HG02798 (cell line): ENCODE measurements at regions not wholly inside any gene's neighbourhood (a gene's known extent, or its start where the extent isn't known, plus 50 kb on each side); places are given as distances from the start of the nearest gene placed in this dataset.
"Not testable (repeated sequence)": the region's sequence is repeated elsewhere in the genome, so short reads cannot be mapped to it uniquely, and the experiment has no call there.

Experiments used
- ATAC-seq: cut with Tn5 transposase; IDR thresholded peaks from one replicate; pipeline ENCODE4 v1.9.1; 2021; ENCODE audit warnings: mild to moderate bottlenecking; ENCODE audit not compliant: unreplicated experiment, poor library complexity

- ATAC-seq, result no peak
Measured at GRCh38 chr5:57745700-57746651, 263.4 kb upstream of the ACTBL2 start.

DNA sequence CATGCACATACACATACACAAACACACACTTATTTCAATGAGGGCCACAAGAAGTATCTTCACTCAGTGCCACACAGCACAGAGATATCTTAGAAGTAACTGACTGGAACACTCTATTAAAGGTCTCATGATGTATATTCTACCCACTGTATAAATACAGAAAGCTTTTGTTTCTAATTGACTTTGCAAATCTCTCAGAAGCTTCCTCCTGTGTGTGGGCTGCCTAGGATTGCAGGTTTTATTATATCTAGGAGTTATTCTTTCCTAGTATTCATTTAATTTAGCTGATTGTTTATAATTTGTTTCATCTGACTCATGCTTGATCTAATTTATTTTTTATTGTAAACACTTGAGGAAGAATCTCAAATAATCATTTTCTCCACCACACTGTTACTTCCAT is 262.4 kb upstream of the ACTBL2 start:
- no peak for ATAC-seq

DNA sequence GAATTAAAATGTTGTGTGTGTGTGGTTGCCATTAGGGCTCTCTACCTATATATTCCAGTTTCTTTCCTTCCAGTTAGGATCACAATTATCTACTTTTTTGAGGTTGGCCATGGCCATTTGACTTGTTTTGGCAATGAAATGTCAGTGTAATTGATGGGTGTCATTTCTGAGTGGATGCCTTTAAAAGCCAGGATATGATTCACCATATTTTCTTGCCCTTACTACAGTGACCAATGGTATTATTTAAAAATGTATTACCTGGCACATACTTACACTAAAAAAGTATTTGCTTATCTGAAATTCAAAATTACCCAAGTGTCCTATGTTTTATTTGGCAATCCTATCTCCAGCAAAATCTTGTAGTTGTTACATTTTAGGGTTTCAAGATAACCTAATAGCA is 258.7 kb upstream of the ACTBL2 start:
- no peak for ATAC-seq

DNA sequence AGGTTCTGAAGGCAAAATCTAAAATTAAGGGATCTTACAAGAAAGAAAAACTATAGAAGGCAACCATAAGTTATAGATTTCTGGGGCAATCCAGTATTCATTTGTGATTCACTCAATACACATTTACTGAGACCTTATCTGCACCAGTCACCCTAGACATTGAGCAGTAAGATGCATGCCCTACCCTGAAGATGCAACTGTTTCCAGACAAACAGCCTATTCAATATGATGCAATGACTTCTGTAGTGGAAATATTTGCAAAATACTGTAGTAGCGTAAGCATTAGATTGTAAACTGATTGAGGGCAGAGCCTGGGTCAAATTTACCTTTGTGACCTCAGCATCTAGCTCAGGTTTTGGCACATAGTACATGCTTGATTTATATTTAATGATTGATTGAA is 256.2 kb upstream of the ACTBL2 start:
- no peak for ATAC-seq

GRCh38 chr5:57738301-57738700 is 255.7 kb upstream of the ACTBL2 start:
- ATAC-seq, result no peak

- no peak for ATAC-seq
Measured at GRCh38 chr5:57736716-57737115, 254.1 kb upstream of the ACTBL2 start.

DNA sequence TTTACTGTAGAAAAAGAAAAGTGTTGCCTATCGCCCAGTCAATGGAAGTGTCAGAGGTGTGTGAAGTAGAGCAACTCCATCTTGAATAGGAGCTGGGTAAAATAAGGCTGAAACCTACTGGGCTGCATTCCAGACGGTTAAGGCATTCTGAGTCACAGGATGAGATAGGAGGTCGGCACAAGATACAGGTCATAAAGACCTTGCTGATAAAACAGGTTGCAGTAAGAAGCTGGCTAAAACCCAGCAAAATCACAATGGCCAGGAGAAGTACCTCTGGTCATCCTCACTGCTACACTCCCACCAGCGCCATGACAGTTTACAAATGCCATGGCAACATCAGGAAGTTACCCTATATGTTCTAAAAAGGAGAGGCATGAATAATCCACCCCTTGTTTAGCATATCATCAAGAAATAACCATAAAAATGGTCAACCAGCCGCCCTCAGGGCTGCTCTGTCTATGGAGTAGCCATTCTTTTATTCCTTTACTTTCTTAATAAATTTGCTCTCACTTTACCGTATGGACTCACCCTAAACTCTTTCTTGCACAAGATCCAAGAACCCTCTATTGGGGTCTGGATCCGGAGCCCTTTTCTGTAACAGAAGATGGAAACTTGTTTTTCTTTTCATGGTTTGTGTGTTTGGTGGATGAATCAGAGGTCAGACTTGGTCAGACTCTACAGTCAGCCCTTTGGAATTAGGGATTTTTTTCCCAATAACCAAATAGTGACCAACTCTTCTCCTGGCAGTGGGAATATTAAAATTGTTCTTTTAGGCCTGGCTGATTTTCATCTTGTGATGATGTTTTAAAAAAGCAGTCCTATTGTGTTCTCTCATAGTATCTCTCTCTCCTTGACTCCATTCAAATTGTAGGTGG is 252.9 kb upstream of the ACTBL2 start:
- not testable (repeated sequence) for ATAC-seq

DNA sequence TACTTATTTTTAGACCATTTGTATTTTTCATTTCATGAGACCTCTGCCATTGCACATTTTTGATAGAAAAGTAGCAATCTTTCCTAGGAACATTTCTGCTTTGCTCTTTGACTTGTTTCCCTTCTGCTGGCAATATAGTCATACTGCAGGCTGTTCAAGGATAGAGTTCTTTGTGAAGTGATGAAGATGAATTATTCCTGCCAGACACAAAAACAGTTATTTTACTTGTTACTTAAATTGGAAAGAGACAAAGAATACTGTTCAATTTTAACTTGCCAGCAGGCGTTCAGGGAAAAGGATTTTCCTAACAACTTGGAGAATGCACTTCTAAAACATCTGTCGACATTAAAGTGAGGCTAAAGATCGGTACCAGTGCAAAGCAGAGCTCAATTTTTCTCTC is 251.7 kb upstream of the ACTBL2 start:
- no peak for ATAC-seq

- ATAC-seq, result no peak
Measured at GRCh38 chr5:57727591-57727990, 245.0 kb upstream of the ACTBL2 start.

GRCh38 chr5:57725658-57726504 is 243.3 kb upstream of the ACTBL2 start:
- no peak for ATAC-seq

GRCh38 chr5:57724836-57725235 is 242.2 kb upstream of the ACTBL2 start:
- no peak for ATAC-seq

GRCh38 chr5:57721226-57721625 is 238.6 kb upstream of the ACTBL2 start:
- ATAC-seq, result no peak

DNA sequence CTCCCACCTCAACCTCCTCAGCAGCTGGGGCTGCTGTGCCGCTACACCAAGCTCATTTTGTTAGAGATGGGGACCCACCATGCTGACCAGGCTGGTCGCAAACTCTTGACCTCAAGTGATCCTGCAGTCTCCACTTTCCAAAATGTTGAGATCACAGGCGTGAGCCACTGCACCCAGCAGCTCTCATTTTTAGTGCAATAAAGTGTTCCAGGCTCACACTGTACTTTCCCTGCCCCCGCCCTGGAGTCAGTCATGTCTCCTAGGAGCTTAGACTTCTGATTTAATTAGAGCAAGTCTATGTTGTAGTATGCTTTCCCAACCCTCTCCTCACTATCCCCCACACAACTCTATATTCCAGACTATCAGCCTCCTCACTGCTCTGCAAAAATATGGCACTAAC is 238.0 kb upstream of the ACTBL2 start:
- ATAC-seq, result no peak

- ATAC-seq, result no peak
Measured at GRCh38 chr5:57719216-57719615, 236.6 kb upstream of the ACTBL2 start.

- no peak for ATAC-seq
Measured at GRCh38 chr5:57718155-57718554, 235.5 kb upstream of the ACTBL2 start.

- no peak for ATAC-seq
Measured at GRCh38 chr5:57717555-57717954, 234.9 kb upstream of the ACTBL2 start.

- ATAC-seq, result no peak
Measured at GRCh38 chr5:57716661-57717060, 234.1 kb upstream of the ACTBL2 start.

DNA sequence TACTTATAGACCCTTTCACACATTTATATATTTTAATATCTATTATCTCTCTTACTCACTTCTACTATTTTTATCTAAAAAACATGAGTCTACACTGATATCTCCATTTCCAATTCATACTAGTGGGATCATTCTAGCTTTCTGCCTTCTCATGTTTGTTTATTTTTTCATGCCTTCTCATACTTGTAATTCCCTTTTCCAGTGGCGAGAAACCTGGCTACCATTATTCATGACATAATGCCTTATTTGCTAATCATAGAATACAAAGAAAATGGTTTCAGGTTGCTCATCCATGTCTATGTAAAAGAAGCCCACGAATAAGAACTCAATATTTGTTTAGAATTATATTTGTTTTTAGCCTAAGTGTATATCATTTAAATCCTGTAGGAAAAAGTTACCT is 232.7 kb upstream of the ACTBL2 start:
- no peak for ATAC-seq

- not testable (repeated sequence) for ATAC-seq
Measured at GRCh38 chr5:57713535-57713934, 230.9 kb upstream of the ACTBL2 start.

- ATAC-seq, result no peak
Measured at GRCh38 chr5:57711946-57712345, 229.3 kb upstream of the ACTBL2 start.
